Uterus (tissue), 2 donors: ENCODE measurements at regions not wholly inside any gene's neighbourhood (a gene's known extent, or its start where the extent isn't known, plus 50 kb on each side); places are given as distances from the start of the nearest gene placed in this dataset.

Experiments used
- CTCF ChIP-seq, 4 experiments: fragments of 200-600 bp in 2 of 4; fragments of 450-650 bp in 2 of 4; sonication (generic) in 2 of 4; IDR thresholded peaks; one replicate each; pipeline ENCODE4 v1.5.1; 2016 to 2019; ENCODE audit warnings: antibody characterized with exemption in 4 of 4, mild to moderate bottlenecking in 2 of 4, moderate library complexity in 1 of 4
- POLR2A ChIP-seq, 2 donors: fragments of 450-650 bp; IDR thresholded peaks; one replicate each; pipeline ENCODE4 v1.6.1; 2016; ENCODE audit warnings: antibody characterized with exemption in 2 of 2, mild to moderate bottlenecking in 1 of 2, moderate library complexity in 1 of 2

GRCh38 chr17:5762191-5762590 lies 177.9 kb upstream of the NLRP1 start:
- TF ChIP-seq CTCF (IDR thresholded peaks at IDR 0.05) (no peak), POLR2A (IDR thresholded peaks at IDR 0.05) (no peak)
